ENCODE measurements at regions not wholly inside any gene's neighbourhood (a gene's known extent, or its start where the extent isn't known, plus 50 kb on each side); places are given as distances from the start of the nearest gene placed in this dataset.
A peak's percentile ranks its signal among the peaks of the same experiment; 100 is the strongest.

DNA sequence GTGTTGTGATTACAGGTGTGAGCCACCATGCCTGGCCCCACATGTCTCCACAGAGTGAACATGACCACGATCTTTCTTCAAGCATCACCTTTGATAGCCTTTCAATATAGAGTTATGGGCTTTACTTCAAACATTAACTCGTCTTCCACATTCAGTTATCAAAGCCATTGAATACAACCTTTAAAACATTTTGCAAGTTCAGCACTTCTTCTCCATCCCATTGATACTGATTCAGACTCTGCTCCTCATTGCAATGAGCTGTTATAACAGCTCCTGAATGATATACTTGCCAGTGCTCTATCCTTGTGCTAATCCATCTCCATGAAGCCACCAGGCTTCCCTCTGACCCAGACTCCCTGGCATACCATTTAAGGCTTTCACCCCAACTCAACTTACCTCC, 223.5 kb upstream of the EEA1 start:
- Mint-ChIP-seq H3K36me3 (ENCODE audit: insufficient read depth, unreplicated experiment) (peaks cover 8% of the 10 kb centered on the region), H3K4me1 (ENCODE audit: low read depth, unreplicated experiment) (peaks cover 53% of the 10 kb centered on the region), H3K9me3 (ENCODE audit: unreplicated experiment) (peaks cover 8% of the 10 kb centered on the region), H3K27ac (ENCODE audit: unreplicated experiment) (peak overlapping the region; percentile 40), H3K27me3 (ENCODE audit: insufficient read depth, unreplicated experiment) (no peaks in the 10 kb centered on the region), H3K4me3 (ENCODE audit: unreplicated experiment) (no peak overlapping the region)
- peaks cover 64% of the 10 kb centered on the region for H3K4me1 ChIP-seq
- TF ChIP-seq CTCF (IDR thresholded peaks at IDR 0.05; ENCODE audit: insufficient read depth in 1 of 2, low read depth in 1 of 2, low read length in 1 of 2, severe bottlenecking in 1 of 2, unreplicated experiment in 1 of 2), result no peak
- H3K27me3 ChIP-seq (replicated peaks; ENCODE audit: control insufficient read depth, insufficient read depth, low read length), result no peaks in the 10 kb centered on the region
- H3K4me3 ChIP-seq (ENCODE audit: low read depth, low read length), result no peak overlapping the region
- H3K36me3 ChIP-seq (ENCODE audit: control insufficient read depth, insufficient read depth, low read length), result no peaks in the 10 kb centered on the region; the same call in 1 of the 2 replicates
- ChIA-PET POLR2A (interaction anchor here (0.5 kb wide), 1 partner anchor 25 kb away, joined by 4 read pairs; no protein-coding TSS in a partner anchor), CTCF (interaction anchor here (0.9 kb wide), 1 partner anchor 25 kb away, joined by 4 read pairs; no protein-coding TSS in a partner anchor)
- DNase-seq, result no peak
- intact Hi-C loops (cut with micrococcal nuclease; ENCODE audit: unreplicated experiment), result no loop called here
- no TSS peak for BruUV-seq (replicated peaks)
- peaks cover 14% of the 10 kb centered on the region for H3K9me3 ChIP-seq

DNA sequence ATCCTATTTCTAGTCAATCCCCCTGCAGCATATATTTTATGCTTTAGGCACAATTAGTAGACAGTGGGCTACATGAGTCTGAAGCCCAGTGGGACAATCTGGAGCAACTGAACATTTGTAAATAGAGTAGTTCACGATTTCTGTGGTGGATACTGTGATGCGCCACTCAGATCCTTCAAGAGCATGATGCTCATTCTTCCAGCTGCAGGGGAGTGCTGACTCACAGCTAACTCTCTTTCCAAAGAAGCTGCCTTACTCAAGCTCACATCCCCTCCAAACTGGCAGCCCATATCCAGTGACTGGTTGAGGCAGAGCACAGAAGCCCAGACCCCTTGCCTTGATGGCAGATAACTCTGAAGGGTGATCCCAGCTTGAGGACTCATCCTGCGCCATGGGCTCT, 224.2 kb upstream of the EEA1 start:
- Mint-ChIP-seq H3K27ac (ENCODE audit: unreplicated experiment) (peak overlapping the region; percentile 40), H3K4me1 (ENCODE audit: low read depth, unreplicated experiment) (peaks cover 48% of the 10 kb centered on the region), H3K9me3 (ENCODE audit: unreplicated experiment) (peaks cover 15% of the 10 kb centered on the region), H3K27me3 (ENCODE audit: insufficient read depth, unreplicated experiment) (no peaks in the 10 kb centered on the region), H3K36me3 (ENCODE audit: insufficient read depth, unreplicated experiment) (peaks cover 14% of the 10 kb centered on the region), H3K4me3 (ENCODE audit: unreplicated experiment) (no peak overlapping the region)
- ChIA-PET CTCF (interaction anchor here (0.9 kb wide), 1 partner anchor 26 kb away, joined by 4 read pairs; no protein-coding TSS in a partner anchor), POLR2A (interaction anchor here (0.5 kb wide), 1 partner anchor 24 kb away, joined by 4 read pairs; no protein-coding TSS in a partner anchor)
- no peak for DNase-seq
- H3K36me3 ChIP-seq (ENCODE audit: control insufficient read depth, insufficient read depth, low read length), result no peaks in the 10 kb centered on the region; the same call in 1 of the 2 replicates
- no peak overlapping the region for H3K4me3 ChIP-seq (ENCODE audit: low read depth, low read length)
- intact Hi-C loops (cut with micrococcal nuclease; ENCODE audit: unreplicated experiment), result no loop called here
- H3K9me3 ChIP-seq, result peaks cover 21% of the 10 kb centered on the region
- TF ChIP-seq CTCF (IDR thresholded peaks at IDR 0.05; ENCODE audit: insufficient read depth in 1 of 2, low read depth in 1 of 2, low read length in 1 of 2, severe bottlenecking in 1 of 2, unreplicated experiment in 1 of 2), result no peak
- BruUV-seq (replicated peaks), result no TSS peak
- no peaks in the 10 kb centered on the region for H3K27me3 ChIP-seq (replicated peaks; ENCODE audit: control insufficient read depth, insufficient read depth, low read length)
- peaks cover 57% of the 10 kb centered on the region for H3K4me1 ChIP-seq

DNA sequence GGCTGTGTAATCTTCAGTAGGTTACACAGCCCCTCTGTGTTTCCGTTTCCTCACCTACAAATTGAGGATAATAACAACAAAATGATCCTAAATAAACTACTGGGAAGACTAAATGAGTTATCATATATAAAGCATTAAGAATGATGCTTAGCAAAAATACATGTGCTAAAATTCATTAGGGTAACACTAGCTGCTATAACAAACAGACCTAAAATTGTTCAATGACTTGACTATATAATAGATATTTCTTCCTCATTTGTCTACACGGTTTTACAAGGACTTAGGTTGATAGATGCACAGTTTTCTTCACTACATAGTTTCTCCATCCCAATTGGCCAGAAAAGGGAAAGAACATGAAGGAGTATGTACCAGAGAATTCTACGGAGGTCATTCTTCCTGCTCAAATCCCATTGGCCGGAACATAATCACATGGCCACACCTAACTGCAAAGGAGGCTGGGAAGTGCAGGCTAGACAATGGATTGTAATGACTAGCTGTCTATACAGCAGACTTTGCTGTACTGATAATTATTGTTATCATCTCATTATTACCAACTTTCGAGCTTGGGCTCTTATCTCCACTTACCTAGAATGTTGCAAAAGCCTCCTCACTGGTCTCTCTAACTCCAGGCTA, 223.5 kb upstream of the NUDT4 start:
- Mint-ChIP-seq H3K36me3 (ENCODE audit: insufficient read depth, unreplicated experiment) (peaks cover 14% of the 10 kb centered on the region), H3K27me3 (ENCODE audit: insufficient read depth, unreplicated experiment) (no peaks in the 10 kb centered on the region), H3K4me1 (ENCODE audit: low read depth, unreplicated experiment) (peaks cover 40% of the 10 kb centered on the region), H3K4me3 (ENCODE audit: unreplicated experiment) (peak overlapping the region; percentile 56), H3K9me3 (ENCODE audit: unreplicated experiment) (peaks cover 23% of the 10 kb centered on the region), H3K27ac (ENCODE audit: unreplicated experiment) (peak overlapping the region; percentile 62)
- Histone ChIP-seq H3K9me3 (peaks cover 26% of the 10 kb centered on the region), H3K36me3 (ENCODE audit: control insufficient read depth, insufficient read depth, low read length) (no peaks in the 10 kb centered on the region; the same call in 1 of the 2 replicates), H3K4me1 (peaks cover 48% of the 10 kb centered on the region), H3K27me3 (replicated peaks; ENCODE audit: control insufficient read depth, insufficient read depth, low read length) (no peaks in the 10 kb centered on the region), H3K4me3 (ENCODE audit: low read depth, low read length) (no peak overlapping the region)
- no peak for TF ChIP-seq CTCF (IDR thresholded peaks at IDR 0.05; ENCODE audit: insufficient read depth in 1 of 2, low read depth in 1 of 2, low read length in 1 of 2, severe bottlenecking in 1 of 2, unreplicated experiment in 1 of 2)
- intact Hi-C loops (cut with micrococcal nuclease; ENCODE audit: unreplicated experiment), result loop anchor here (2.0 kb wide), 1 partner anchor 161 kb away; no protein-coding TSS in a partner anchor
- peak in 1 of 2 experiments; percentile 54 for DNase-seq
- ChIA-PET POLR2A (interaction anchor here (0.6 to 1.1 kb wide), 3 partner anchors 32 to 223 kb away, joined by 3 to 4 read pairs (median 4); no protein-coding TSS in a partner anchor), CTCF (interaction anchor here (0.5 to 1.2 kb wide), 4 partner anchors 15 to 112 kb away, joined by 3 to 10 read pairs (median 4); no protein-coding TSS in a partner anchor)
- BruUV-seq (replicated peaks), result TSS peak; percentile 82

Measured in Caco-2 (cell line).